ENCODE measurements at regions not wholly inside any gene's neighbourhood (a gene's known extent, or its start where the extent isn't known, plus 50 kb on each side); places are given as distances from the start of the nearest gene placed in this dataset.

DNA sequence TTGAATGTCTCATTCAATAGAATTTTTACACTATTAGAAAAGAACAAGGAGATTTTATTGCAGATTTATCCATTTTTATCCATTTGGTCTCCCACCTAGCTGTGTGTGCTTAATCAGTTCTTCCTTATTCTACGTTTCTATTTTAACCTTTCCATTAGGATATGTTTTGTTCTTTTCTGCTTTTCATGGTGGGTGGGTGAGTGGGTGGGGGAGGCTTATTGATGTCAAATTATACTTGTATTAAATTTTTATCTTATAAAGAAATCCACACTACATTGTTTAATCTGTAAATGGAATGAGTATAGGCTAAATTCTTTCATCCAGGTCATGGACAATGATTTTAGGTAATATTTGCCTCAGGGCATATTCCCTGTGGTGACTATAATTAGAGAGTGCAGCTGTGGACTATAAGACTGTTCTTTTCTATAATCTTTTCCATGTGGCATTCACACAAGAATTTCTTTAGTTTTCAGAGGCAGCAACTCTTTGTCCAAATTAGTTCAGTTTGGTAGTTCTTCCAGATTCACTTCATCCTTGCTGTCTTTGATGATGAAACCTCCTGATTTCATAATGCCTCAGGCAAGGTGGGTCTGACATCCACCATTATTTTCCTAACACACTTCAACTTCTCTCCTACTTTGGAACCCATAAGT lies 2451.8 kb downstream of the PCDH7 start:
- TF ChIP-seq, protein P1, sequence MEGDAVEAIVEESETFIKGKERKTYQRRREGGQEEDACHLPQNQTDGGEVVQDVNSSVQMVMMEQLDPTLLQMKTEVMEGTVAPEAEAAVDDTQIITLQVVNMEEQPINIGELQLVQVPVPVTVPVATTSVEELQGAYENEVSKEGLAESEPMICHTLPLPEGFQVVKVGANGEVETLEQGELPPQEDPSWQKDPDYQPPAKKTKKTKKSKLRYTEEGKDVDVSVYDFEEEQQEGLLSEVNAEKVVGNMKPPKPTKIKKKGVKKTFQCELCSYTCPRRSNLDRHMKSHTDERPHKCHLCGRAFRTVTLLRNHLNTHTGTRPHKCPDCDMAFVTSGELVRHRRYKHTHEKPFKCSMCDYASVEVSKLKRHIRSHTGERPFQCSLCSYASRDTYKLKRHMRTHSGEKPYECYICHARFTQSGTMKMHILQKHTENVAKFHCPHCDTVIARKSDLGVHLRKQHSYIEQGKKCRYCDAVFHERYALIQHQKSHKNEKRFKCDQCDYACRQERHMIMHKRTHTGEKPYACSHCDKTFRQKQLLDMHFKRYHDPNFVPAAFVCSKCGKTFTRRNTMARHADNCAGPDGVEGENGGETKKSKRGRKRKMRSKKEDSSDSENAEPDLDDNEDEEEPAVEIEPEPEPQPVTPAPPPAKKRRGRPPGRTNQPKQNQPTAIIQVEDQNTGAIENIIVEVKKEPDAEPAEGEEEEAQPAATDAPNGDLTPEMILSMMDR (IDR thresholded peaks at IDR 0.05) = no peak
- no peak for TF ChIP-seq POLR2A (IDR thresholded peaks at IDR 0.05)
- TF ChIP-seq POLR2AphosphoS5 (IDR thresholded peaks at IDR 0.05) = no peak
- no peak for TF ChIP-seq EP300 (IDR thresholded peaks at IDR 0.05)

Measured in stomach (tissue), 4 donors.